ENCODE measurements at regions not wholly inside any gene's neighbourhood (a gene's known extent, or its start where the extent isn't known, plus 50 kb on each side); places are given as distances from the start of the nearest gene placed in this dataset.

- H3K27ac ChIP-seq, result no peak overlapping the region
- no peaks in the 10 kb centered on the region for H3K27me3 ChIP-seq
- H3K4me3 ChIP-seq, result no peak overlapping the region
- H2AFZ ChIP-seq, result no peak overlapping the region
- H3K9me3 ChIP-seq (ENCODE audit: low read depth), result no peaks in the 10 kb centered on the region
- no peaks in the 10 kb centered on the region for H3K4me1 ChIP-seq (ENCODE audit: insufficient read depth)
- H3K4me2 ChIP-seq, result no peak overlapping the region
- H3K9me2 ChIP-seq (replicated peaks; ENCODE audit: insufficient read depth), result no peaks in the 10 kb centered on the region
- no peaks in the 10 kb centered on the region for H4K20me1 ChIP-seq (ENCODE audit: insufficient read depth, poor library complexity, severe bottlenecking)
- no peak for TF ChIP-seq CTCF (IDR thresholded peaks at IDR 0.05; ENCODE audit: poor library complexity)
- DNase-seq (ENCODE audit: low spot score), result no peak
- WGBS (ENCODE audit: low lambda C conversion rate, missing lambda C conversion rate), result 78% methylated on average over 1 of the region's 1 CpG
- H3K79me2 ChIP-seq, result no peaks in the 10 kb centered on the region
- H3K36me3 ChIP-seq (replicated peaks; ENCODE audit: insufficient read depth, low read depth), result no peaks in the 10 kb centered on the region
These were observed 297.9 kb downstream of the BCL11B start for GRCh38 chr14:98974113-98974512.

DNA sequence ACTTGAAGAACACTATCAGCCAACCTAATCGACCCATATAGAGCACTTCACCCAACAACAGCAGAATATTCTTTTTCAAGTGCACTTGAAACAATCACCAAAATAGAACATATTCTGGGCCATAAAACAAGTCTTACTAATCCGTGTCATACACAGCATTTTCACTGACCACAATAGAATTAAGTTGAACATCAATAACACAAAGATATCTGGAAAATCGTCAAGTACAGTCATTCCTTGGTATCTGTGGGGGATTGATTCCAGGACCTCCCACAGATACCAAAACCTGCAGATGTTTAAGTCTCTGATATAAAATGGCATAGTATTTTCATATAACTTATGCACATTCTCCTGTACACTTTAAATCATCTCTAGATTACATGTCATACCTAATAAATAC, 295.7 kb downstream of the BCL11B start:
- no peaks in the 10 kb centered on the region for H3K79me2 ChIP-seq
- TF ChIP-seq EZH2 (IDR thresholded peaks at IDR 0.05; ENCODE audit: borderline replicate concordance) (no peak), EZH2phosphoT487 (IDR thresholded peaks at IDR 0.05; ENCODE audit: low read depth, severe bottlenecking, unreplicated experiment) (no peak), CTCF (IDR thresholded peaks at IDR 0.05; ENCODE audit: poor library complexity) (no peak)
- no peaks in the 10 kb centered on the region for H3K9me2 ChIP-seq (replicated peaks; ENCODE audit: insufficient read depth)
- no peak overlapping the region for H3K4me2 ChIP-seq
- H3K9me3 ChIP-seq (ENCODE audit: low read depth), result no peaks in the 10 kb centered on the region
- no peak overlapping the region for H2AFZ ChIP-seq
- DNase-seq (ENCODE audit: low spot score), result no peak
- no peaks in the 10 kb centered on the region for H3K36me3 ChIP-seq (replicated peaks; ENCODE audit: insufficient read depth, low read depth)
- no peak overlapping the region for H3K4me3 ChIP-seq
- no peaks in the 10 kb centered on the region for H3K27me3 ChIP-seq
- no peaks in the 10 kb centered on the region for H3K4me1 ChIP-seq (ENCODE audit: insufficient read depth)
- H4K20me1 ChIP-seq (ENCODE audit: insufficient read depth, poor library complexity, severe bottlenecking), result no peaks in the 10 kb centered on the region
- H3K27ac ChIP-seq, result no peak overlapping the region
- WGBS (ENCODE audit: low lambda C conversion rate, missing lambda C conversion rate), result 81% methylated on average over 3 of the region's 3 CpGs

DNA sequence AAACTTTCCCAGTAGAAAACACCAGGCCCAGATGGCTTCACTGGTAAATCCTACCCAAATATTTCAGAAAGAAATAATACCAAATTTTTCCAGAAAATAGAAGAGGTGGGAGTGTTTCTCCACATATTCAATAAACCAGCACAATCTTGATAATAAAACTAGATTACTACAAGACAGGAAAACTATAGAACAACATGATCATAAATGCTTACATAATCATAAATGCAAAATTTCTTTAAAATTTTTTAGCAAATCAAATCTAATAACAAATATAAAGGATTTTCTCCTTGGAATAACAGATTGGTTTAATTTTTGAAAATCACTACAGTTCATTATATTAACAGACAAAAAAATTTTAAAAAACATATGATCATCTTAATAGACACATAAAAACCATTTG, 294.5 kb downstream of the BCL11B start:
- no peaks in the 10 kb centered on the region for H3K79me2 ChIP-seq
- no peaks in the 10 kb centered on the region for H3K27me3 ChIP-seq
- no peaks in the 10 kb centered on the region for H3K9me2 ChIP-seq (replicated peaks; ENCODE audit: insufficient read depth)
- no peak overlapping the region for H2AFZ ChIP-seq
- H3K4me2 ChIP-seq, result no peak overlapping the region
- no peak overlapping the region for H3K4me3 ChIP-seq
- H4K20me1 ChIP-seq (ENCODE audit: insufficient read depth, poor library complexity, severe bottlenecking), result no peaks in the 10 kb centered on the region
- H3K36me3 ChIP-seq (replicated peaks; ENCODE audit: insufficient read depth, low read depth), result no peaks in the 10 kb centered on the region
- H3K4me1 ChIP-seq (ENCODE audit: insufficient read depth), result no peaks in the 10 kb centered on the region
- no peak for DNase-seq (ENCODE audit: low spot score)
- TF ChIP-seq EZH2phosphoT487 (IDR thresholded peaks at IDR 0.05; ENCODE audit: low read depth, severe bottlenecking, unreplicated experiment), result no peak
- no peak for TF ChIP-seq CTCF (IDR thresholded peaks at IDR 0.05; ENCODE audit: poor library complexity)
- TF ChIP-seq EZH2 (IDR thresholded peaks at IDR 0.05; ENCODE audit: borderline replicate concordance), result no peak
- no peaks in the 10 kb centered on the region for H3K9me3 ChIP-seq (ENCODE audit: low read depth)
- no peak overlapping the region for H3K27ac ChIP-seq

GRCh38 chr14:98982986-98983385, 289.0 kb downstream of the BCL11B start:
- Histone ChIP-seq H3K4me2 (no peak overlapping the region), H3K4me3 (no peak overlapping the region), H3K79me2 (no peaks in the 10 kb centered on the region), H2AFZ (no peak overlapping the region), H3K4me1 (ENCODE audit: insufficient read depth) (no peaks in the 10 kb centered on the region), H3K27me3 (no peaks in the 10 kb centered on the region), H3K9me2 (replicated peaks; ENCODE audit: insufficient read depth) (no peaks in the 10 kb centered on the region), H4K20me1 (ENCODE audit: insufficient read depth, poor library complexity, severe bottlenecking) (no peaks in the 10 kb centered on the region), H3K9me3 (ENCODE audit: low read depth) (no peaks in the 10 kb centered on the region), H3K27ac (no peak overlapping the region), H3K36me3 (replicated peaks; ENCODE audit: insufficient read depth, low read depth) (no peaks in the 10 kb centered on the region)
- TF ChIP-seq EZH2 (IDR thresholded peaks at IDR 0.05; ENCODE audit: borderline replicate concordance), result no peak
- no peak for TF ChIP-seq EZH2phosphoT487 (IDR thresholded peaks at IDR 0.05; ENCODE audit: low read depth, severe bottlenecking, unreplicated experiment)
- no peak for TF ChIP-seq CTCF (IDR thresholded peaks at IDR 0.05; ENCODE audit: poor library complexity)
- no peak for DNase-seq (ENCODE audit: low spot score)
- WGBS (ENCODE audit: low lambda C conversion rate, missing lambda C conversion rate), result 87% methylated on average over 8 of the region's 8 CpGs
